ENCODE measurements at regions not wholly inside any gene's neighbourhood (a gene's known extent, or its start where the extent isn't known, plus 50 kb on each side); places are given as distances from the start of the nearest gene placed in this dataset.

GRCh38 chr5:74300808-74301389 is 339.6 kb downstream of the ENC1 start (continued):
- TF ChIP-seq CHD7 (IDR thresholded peaks at IDR 0.05; ENCODE audit: insufficient replicate concordance, low read length) (no peak), HDAC6 (IDR thresholded peaks at IDR 0.05; ENCODE audit: low read depth, low read length) (no peak), CBX8 (IDR thresholded peaks at IDR 0.05; ENCODE audit: borderline replicate concordance, low read depth, low read length) (no peak), RAD21 (IDR thresholded peaks at IDR 0.05 in 1 of 2, conservative IDR thresholded peaks at IDR 0.05 in 1 of 2; ENCODE audit: low read depth in 2 of 2, low read length in 2 of 2) (no peak), POU5F1 (IDR thresholded peaks at IDR 0.05; ENCODE audit: low read depth, low read length) (no peak), SUZ12 (IDR thresholded peaks at IDR 0.05; ENCODE audit: low read length) (no peak), SRF (IDR thresholded peaks at IDR 0.05; ENCODE audit: low read depth, low read length) (no peak), TEAD4 (IDR thresholded peaks at IDR 0.05; ENCODE audit: low read depth, low read length) (no peak), TAF7 (optimal IDR thresholded peaks at IDR 0.05; ENCODE audit: borderline replicate concordance, low read depth, low read length) (no peak), HDAC2 (IDR thresholded peaks at IDR 0.05; ENCODE audit: borderline replicate concordance in 1 of 2, low read depth in 2 of 2, low read length in 2 of 2) (no peak), JUN (IDR thresholded peaks at IDR 0.05; ENCODE audit: low read depth, low read length) (no peak)
